ENCODE measurements at regions not wholly inside any gene's neighbourhood (a gene's known extent, or its start where the extent isn't known, plus 50 kb on each side); places are given as distances from the start of the nearest gene placed in this dataset.

DNA sequence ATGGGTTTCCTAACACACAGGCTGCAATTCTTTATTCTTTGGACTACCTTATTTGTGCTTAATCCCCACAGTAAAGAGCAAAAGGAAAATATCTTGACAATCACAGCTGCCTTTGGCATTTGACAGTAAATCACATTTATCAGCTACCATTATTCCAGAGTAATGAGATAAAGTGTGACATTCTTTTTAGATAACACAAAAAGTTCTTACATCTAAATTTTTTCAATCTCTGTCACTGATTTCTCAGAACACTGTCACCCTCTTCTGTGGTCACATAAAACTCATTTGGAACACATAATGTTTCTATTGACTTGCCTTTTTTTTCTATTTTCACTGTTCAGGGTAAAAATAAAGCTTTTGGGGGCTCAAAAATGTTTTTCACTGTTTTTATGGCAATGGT is 484.6 kb downstream of the LTN1 start:
- Histone ChIP-seq H3K27me3 (no peaks in the 10 kb centered on the region), H3K4me1 (no peaks in the 10 kb centered on the region), H3K36me3 (replicated peaks in 1 of 2; ENCODE audit: insufficient read depth in 1 of 2, low read depth in 2 of 2) (no peaks in the 10 kb centered on the region), H3K9me3 (peaks cover 0 to 7% (median 0%) of the 10 kb centered on the region in 3 donors), H3K4me3 (no peak overlapping the region), H3K27ac (no peak overlapping the region)
- ATAC-seq (no peak), DNase-seq (no peak)
- intact Hi-C loops (cut with DNase I) = no loop called here
- TF ChIP-seq, protein P1, sequence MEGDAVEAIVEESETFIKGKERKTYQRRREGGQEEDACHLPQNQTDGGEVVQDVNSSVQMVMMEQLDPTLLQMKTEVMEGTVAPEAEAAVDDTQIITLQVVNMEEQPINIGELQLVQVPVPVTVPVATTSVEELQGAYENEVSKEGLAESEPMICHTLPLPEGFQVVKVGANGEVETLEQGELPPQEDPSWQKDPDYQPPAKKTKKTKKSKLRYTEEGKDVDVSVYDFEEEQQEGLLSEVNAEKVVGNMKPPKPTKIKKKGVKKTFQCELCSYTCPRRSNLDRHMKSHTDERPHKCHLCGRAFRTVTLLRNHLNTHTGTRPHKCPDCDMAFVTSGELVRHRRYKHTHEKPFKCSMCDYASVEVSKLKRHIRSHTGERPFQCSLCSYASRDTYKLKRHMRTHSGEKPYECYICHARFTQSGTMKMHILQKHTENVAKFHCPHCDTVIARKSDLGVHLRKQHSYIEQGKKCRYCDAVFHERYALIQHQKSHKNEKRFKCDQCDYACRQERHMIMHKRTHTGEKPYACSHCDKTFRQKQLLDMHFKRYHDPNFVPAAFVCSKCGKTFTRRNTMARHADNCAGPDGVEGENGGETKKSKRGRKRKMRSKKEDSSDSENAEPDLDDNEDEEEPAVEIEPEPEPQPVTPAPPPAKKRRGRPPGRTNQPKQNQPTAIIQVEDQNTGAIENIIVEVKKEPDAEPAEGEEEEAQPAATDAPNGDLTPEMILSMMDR (IDR thresholded peaks at IDR 0.05) = no peak

DNA sequence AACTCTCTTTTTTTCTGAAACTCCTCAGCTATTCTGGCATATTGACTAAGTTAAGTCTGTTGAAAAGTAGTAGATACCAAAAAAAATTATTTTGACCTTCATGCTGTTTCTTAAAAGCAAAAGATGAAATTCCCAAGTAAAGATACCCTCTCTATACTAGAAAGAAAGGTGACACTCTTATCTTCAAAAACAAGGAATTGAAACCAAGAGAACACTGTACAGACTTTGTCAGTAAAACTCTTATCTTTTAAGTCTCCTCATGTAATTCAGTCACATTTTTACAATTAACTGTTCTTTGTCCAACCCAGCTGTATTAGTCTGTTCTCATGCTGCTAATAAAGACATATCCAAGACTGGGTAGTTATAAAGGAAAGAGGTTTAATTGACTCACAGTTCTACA is 496.2 kb downstream of the LTN1 start:
- no peaks in the 10 kb centered on the region for H3K4me1 ChIP-seq
- no peak overlapping the region for H3K27ac ChIP-seq
- no peaks in the 10 kb centered on the region for H3K9me3 ChIP-seq
- no peak for DNase-seq
- H3K4me3 ChIP-seq = no peak overlapping the region
- H3K27me3 ChIP-seq = no peaks in the 10 kb centered on the region
- ATAC-seq = no peak
- no peaks in the 10 kb centered on the region for H3K36me3 ChIP-seq (replicated peaks in 1 of 2; ENCODE audit: insufficient read depth in 1 of 2, low read depth in 2 of 2)
- intact Hi-C loops (cut with DNase I) = no loop called here
- TF ChIP-seq, protein P1 (IDR thresholded peaks at IDR 0.05) = no peak
- no peak for TF ChIP-seq POLR2A (IDR thresholded peaks at IDR 0.05)

DNA sequence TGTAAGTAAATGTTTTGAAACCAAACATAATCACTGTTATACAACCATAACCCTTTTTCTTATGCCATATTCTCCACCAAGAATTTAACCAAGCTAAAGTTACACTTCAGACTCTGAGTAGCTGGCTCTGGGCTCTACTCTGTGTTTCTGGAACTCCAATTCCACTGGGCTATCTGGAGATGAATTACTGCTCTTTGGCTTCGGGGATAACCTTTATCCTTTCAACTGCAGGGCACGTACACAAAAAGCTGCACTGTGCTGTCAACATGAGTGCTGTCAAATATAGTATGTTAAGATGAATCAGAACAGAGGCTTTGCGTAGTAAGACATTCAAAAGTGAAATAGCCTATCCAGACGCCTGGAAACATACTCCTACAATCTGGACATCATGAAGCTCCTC is 500.6 kb downstream of the LTN1 start:
- intact Hi-C loops (cut with DNase I) = no loop called here
- Histone ChIP-seq H3K36me3 (replicated peaks in 1 of 2; ENCODE audit: insufficient read depth in 1 of 2, low read depth in 2 of 2) (no peaks in the 10 kb centered on the region), H3K27ac (no peak overlapping the region), H3K27me3 (no peaks in the 10 kb centered on the region), H3K4me1 (no peaks in the 10 kb centered on the region), H3K9me3 (no peaks in the 10 kb centered on the region), H3K4me3 (no peak overlapping the region)
- ATAC-seq = no peak
- TF ChIP-seq, protein P1 (IDR thresholded peaks at IDR 0.05) = no peak
- TF ChIP-seq POLR2A (IDR thresholded peaks at IDR 0.05) = no peak
- WGBS, 2 donors = 58 to 69% methylated on average over 4 of the region's 4 CpGs
- no peak for DNase-seq

DNA sequence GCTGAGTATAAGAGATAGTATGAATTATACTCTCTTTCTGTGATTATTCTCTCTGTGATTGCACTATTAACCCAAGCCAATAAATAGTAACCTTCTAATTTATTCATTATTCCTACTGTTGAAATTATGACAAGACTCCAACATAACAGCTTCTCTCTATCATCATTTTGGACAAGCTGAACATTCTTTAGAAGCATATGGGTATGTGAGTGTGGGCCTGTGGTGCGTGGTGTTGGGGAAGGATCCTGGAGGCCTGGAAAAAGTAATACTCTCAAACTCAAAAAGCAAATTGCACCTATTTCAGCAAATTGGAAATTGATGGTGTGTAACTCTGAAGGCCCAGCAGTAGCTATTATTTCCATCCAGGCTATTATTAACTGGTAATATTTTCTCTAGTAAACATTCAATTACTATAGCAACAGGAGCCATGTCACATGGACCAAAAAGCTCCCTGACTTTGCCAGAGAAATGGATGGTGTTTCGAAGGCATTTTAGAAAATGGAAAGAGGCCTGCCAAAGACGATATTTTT is 502.8 kb downstream of the LTN1 start:
- H3K9me3 ChIP-seq = no peaks in the 10 kb centered on the region
- 67 to 78% methylated on average over 3 of the region's 3 CpGs for WGBS, 2 donors
- no peaks in the 10 kb centered on the region for H3K27me3 ChIP-seq
- no peak for DNase-seq
- H3K36me3 ChIP-seq (replicated peaks in 1 of 2; ENCODE audit: insufficient read depth in 1 of 2, low read depth in 2 of 2) = no peaks in the 10 kb centered on the region
- TF ChIP-seq, protein P1 (IDR thresholded peaks at IDR 0.05) = no peak
- no peaks in the 10 kb centered on the region for H3K4me1 ChIP-seq
- no peak for ATAC-seq
- no peak overlapping the region for H3K27ac ChIP-seq
- intact Hi-C loops (cut with DNase I) = no loop called here
- no peak overlapping the region for H3K4me3 ChIP-seq

DNA sequence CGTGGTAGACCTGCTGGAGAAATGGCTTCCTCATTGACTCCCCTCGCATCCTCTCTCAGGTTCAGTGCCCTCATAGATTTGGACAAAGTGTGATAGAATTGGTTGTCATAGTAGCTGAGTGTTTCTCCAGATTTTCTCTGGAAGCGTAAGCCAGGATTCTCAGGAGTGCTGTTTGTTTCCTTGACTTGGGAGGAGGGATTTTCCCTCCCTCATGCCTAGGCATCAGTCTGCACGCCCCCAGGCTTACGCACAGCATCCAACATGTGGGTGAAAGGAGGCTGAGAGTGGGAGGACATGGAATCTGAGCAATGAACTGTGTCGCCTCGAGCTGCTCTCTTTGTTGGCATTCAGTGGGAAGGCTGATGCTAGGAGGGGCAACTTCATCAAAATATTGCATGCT is 503.5 kb downstream of the LTN1 start:
- DNase-seq (no peak), ATAC-seq (no peak)
- Histone ChIP-seq H3K4me1 (no peaks in the 10 kb centered on the region), H3K27ac (no peak overlapping the region), H3K36me3 (replicated peaks in 1 of 2; ENCODE audit: insufficient read depth in 1 of 2, low read depth in 2 of 2) (no peaks in the 10 kb centered on the region), H3K9me3 (no peaks in the 10 kb centered on the region), H3K27me3 (no peaks in the 10 kb centered on the region), H3K4me3 (no peak overlapping the region)
- no peak for TF ChIP-seq POLR2A (IDR thresholded peaks at IDR 0.05)
- TF ChIP-seq, protein P1 (IDR thresholded peaks at IDR 0.05) = no peak
- 73 to 79% methylated on average over 7 of the region's 7 CpGs for WGBS, 2 donors
- intact Hi-C loops (cut with DNase I) = no loop called here
